NCI-H187 (cell line): ENCODE measurements at regions not wholly inside any gene's neighbourhood (a gene's known extent, or its start where the extent isn't known, plus 50 kb on each side); places are given as distances from the start of the nearest gene placed in this dataset.

Experiments
- DNase-seq, 2 experiments: peaks; one replicate each; lab custom pipeline; 2025; lab: John Stamatoyannopoulos, UW

- no peak for DNase-seq
These were observed 106.1 kb upstream of the DIPK2B start for GRCh38 chrX:45306794-45307193.

- no peak for DNase-seq
These were observed 100.0 kb upstream of the DIPK2B start for GRCh38 chrX:45300638-45301037.

DNA sequence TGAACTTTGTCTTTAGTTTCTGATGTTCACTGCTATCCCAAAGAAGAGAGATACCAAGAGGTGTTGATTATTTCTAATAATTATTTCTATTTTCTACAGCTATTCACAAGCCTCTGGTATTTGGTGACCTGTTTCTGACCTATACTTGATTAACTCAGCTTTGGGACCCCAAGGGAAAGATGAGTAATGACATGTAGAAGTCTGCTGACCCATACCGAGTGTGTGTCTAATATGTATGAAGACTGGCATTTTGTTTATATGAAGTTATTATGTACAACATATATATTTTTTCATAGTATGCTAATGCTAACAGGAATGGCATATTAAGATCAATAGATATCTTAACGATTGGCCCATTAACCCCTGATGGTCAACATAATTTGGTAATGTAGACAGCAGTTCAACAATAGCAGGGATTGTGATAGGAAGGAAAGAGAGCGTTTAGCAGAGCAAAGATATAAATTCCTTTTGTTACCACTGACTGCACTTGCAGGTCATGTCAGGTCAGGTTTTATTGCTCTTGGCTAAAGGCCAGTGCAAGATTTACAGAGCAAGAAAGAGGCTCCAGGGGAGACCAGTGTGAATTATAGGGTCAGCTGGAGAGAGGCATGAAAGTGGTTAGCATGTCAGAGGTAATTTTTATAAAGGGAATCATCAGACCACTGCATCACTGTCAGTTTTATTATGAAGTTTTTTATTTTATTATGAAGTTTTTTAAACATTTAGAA is 94.7 kb upstream of the DIPK2B start:
- no peak for DNase-seq

DNA sequence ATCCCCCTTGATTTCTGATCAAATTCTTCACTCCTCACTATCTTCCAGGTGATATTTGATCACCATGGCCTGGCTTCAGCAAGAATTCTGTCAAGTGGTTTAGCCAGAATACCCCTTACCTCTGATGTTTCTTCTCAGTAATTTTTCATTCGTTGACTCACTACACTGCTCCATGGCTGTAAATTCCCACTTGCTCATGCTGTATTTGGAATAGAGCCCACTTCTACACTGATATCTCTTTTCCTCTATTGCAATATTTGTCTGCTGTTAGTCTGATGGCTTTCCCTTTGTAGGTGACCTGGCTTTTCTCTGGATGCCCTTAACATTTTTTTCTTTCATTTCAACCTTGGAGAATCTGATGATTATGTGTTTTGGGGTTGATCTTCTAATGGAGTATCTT is 73.9 kb upstream of the DIPK2B start:
- DNase-seq: no peak

GRCh38 chrX:45267007-45267406 is 66.3 kb upstream of the DIPK2B start:
- DNase-seq: no peak

- no peak for DNase-seq
These were observed 65.8 kb upstream of the DIPK2B start for GRCh38 chrX:45266456-45266855.

DNA sequence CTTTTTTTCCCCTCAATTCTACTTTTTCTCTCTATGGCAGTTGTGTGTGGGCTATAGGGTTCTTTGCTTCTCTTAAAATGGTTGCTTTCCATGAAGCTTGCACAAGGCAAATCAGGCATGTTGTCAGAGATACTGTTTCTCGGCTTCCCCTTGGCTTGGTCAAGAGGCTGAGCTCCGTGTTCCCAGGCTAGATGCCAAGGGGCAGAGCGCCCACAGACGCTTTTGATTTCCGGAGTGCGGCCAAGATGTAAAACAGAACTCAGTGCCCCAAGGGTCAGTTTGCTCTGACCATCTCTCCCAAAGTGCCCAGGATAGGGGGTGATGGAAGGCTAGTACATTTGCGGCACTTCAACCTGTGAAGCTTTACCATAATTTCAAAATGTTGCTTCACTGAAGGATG is 64.2 kb upstream of the DIPK2B start:
- DNase-seq: no peak

DNA sequence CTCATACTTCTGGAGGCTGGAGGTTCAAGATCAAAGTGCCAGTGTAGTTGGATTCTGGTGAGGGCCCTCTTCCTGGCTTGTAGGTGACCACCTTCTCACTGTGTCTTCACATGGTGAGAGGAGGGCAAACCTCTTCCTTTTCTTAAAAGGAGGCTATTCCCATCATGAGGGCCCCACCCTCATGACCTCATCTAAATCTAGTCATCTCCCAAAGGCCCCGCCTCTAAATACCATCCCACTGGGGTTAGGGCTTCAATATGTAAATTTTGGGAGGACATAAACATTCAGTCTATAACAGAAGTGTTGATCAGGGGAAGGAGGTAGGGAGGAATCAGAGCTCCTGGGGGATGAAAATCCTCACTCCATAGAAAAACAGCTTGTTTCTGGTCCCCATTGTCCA is 60.8 kb upstream of the DIPK2B start:
- DNase-seq: no peak

- no peak for DNase-seq
These were observed 60.3 kb upstream of the DIPK2B start for GRCh38 chrX:45261005-45261404.

DNA sequence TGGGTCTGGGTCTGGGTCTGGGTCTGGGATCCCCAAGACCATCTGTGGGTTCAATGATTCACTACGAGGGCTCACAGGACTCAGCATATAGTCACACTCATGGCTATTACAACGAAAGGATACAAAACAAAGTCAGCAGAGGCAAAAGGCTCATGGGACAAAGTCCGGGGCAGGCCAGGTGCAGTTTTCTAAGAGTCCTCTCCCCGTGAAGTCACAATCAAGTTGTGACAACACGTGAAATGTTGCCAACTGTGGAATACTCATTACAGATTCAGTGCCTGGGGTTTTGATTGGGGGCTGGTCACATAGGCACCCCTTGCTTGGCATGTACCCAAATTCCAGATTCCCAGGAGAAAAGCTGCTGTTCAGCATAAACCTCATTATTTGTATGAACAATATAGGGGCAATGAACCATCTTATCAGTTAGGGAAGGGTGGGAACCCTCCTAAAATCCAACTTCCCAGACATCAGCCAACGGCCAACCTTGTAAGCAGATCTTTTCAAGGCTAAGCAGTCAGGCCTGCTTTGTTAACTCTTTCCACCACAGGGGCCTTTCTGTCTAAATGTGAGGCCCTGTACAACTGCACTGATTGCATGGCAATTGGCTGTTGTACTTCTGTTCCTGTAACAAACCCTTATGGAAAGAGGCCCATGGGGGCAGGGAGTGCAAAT is 58.2 kb upstream of the DIPK2B start:
- no peak for DNase-seq
